Umbilical cord (tissue), 1 donor: ENCODE measurements at regions not wholly inside any gene's neighbourhood (a gene's known extent, or its start where the extent isn't known, plus 50 kb on each side); places are given as distances from the start of the nearest gene placed in this dataset.
"Not testable (repeated sequence)": the region's sequence is repeated elsewhere in the genome, so short reads cannot be mapped to it uniquely, and the experiment has no call there.

Source experiments
- DNase-seq: peaks from one replicate; pipeline ENCODE4 v3.0.0-alpha.2; 2015; ENCODE audit warnings: low spot score

- no peak for DNase-seq
Measured at GRCh38 chr2:182548031-182548950, 121.5 kb upstream of the PDE1A start.

- DNase-seq: no peak
Measured at GRCh38 chr2:182550234-182550633, 123.4 kb upstream of the PDE1A start.

- not testable (repeated sequence) for DNase-seq
Measured at GRCh38 chr2:182552232-182552631, 125.4 kb upstream of the PDE1A start.

- not testable (repeated sequence) for DNase-seq
Measured at GRCh38 chr2:182552785-182553184, 125.9 kb upstream of the PDE1A start.

GRCh38 chr2:182553483-182553882, 126.6 kb upstream of the PDE1A start:
- no peak for DNase-seq

GRCh38 chr2:182554950-182555349, 128.1 kb upstream of the PDE1A start:
- no peak for DNase-seq

GRCh38 chr2:182558564-182558963, 131.7 kb upstream of the PDE1A start:
- peak; percentile 22 for DNase-seq

GRCh38 chr2:182559623-182560022, 132.8 kb upstream of the PDE1A start:
- DNase-seq: no peak

GRCh38 chr2:182565911-182566567, 139.2 kb upstream of the PDE1A start:
- no peak for DNase-seq

GRCh38 chr2:182573553-182573952, 142.5 kb upstream of the DNAJC10 start:
- DNase-seq: no peak

- no peak for DNase-seq
Measured at GRCh38 chr2:182577816-182578215, 138.2 kb upstream of the DNAJC10 start.

GRCh38 chr2:182581196-182581935, 134.7 kb upstream of the DNAJC10 start:
- no peak for DNase-seq

- DNase-seq: no peak
Measured at GRCh38 chr2:182584462-182584861, 131.6 kb upstream of the DNAJC10 start.

- no peak for DNase-seq
Measured at GRCh38 chr2:182585001-182585400, 131.1 kb upstream of the DNAJC10 start.

- no peak for DNase-seq
Measured at GRCh38 chr2:182585430-182585829, 130.6 kb upstream of the DNAJC10 start.

- DNase-seq: no peak
Measured at GRCh38 chr2:182586426-182586825, 129.6 kb upstream of the DNAJC10 start.

- DNase-seq: no peak
Measured at GRCh38 chr2:182587831-182588230, 128.2 kb upstream of the DNAJC10 start.

GRCh38 chr2:182589121-182589520, 126.9 kb upstream of the DNAJC10 start:
- no peak for DNase-seq

GRCh38 chr2:182591774-182592173, 124.3 kb upstream of the DNAJC10 start:
- no peak for DNase-seq

- no peak for DNase-seq
Measured at GRCh38 chr2:182592691-182593393, 123.2 kb upstream of the DNAJC10 start.

- DNase-seq: peak; percentile 83
Measured at GRCh38 chr2:182593394-182593975, 122.6 kb upstream of the DNAJC10 start.
